Gastrocnemius medialis (tissue), 4 donors: ENCODE measurements at regions not wholly inside any gene's neighbourhood (a gene's known extent, or its start where the extent isn't known, plus 50 kb on each side); places are given as distances from the start of the nearest gene placed in this dataset.

Experiments
- ATAC-seq, 2 donors: fragments of 150-250 bp; one replicate each; pipeline ENCODE4 v1.9.1; 2016
- DNase-seq, 2 donors: peaks; one replicate each; pipeline ENCODE4 v3.0.0-alpha.2; 2019
- H3K27ac ChIP-seq, 4 donors: fragments of 200-600 bp; sonication (generic); 1 replicate in 1 of 4; 2 replicates in 3 of 4; pipeline ENCODE4 v1.5.1; 2016 to 2018; ENCODE audit warnings: mild to moderate bottlenecking in 2 of 4, moderate library complexity in 1 of 4
- H3K27me3 ChIP-seq, 3 donors: fragments of 200-600 bp; sonication (generic) in 2 of 3; 1 replicate in 1 of 3; 2 replicates in 2 of 3; pipeline versions ENCODE4 v1.5.1 to v1.6.0; 2016 to 2019; ENCODE audit warnings: mild to moderate bottlenecking in 1 of 3, moderate library complexity in 1 of 3
- H3K36me3 ChIP-seq, 2 donors: fragments of 200-600 bp; sonication (generic) in 1 of 2; one replicate each; pipeline ENCODE4 v1.5.1; 2017 to 2018
- H3K4me1 ChIP-seq, 2 donors: fragments of 200-600 bp; sonication (generic) in 1 of 2; one replicate each; pipeline ENCODE4 v1.5.1; 2016 to 2017; ENCODE audit warnings: mild to moderate bottlenecking in 2 of 2
- H3K4me3 ChIP-seq, 4 donors: fragments of 200-600 bp; sonication (generic) in 3 of 4; 1 replicate in 1 of 4; 2 replicates in 3 of 4; pipeline ENCODE4 v1.5.1; 2016 to 2019; ENCODE audit warnings: mild to moderate bottlenecking in 2 of 4
- H3K9me3 ChIP-seq, 3 donors: fragments of 200-600 bp; sonication (generic) in 2 of 3; 1 replicate in 1 of 3; 2 replicates in 2 of 3; pipeline ENCODE4 v1.5.1; 2016 to 2019
- POLR2A ChIP-seq, 2 donors: fragments of 450-650 bp; IDR thresholded peaks; one replicate each; pipeline ENCODE4 v1.6.1; 2017; ENCODE audit warnings: antibody characterized with exemption in 2 of 2, mild to moderate bottlenecking in 2 of 2, moderate library complexity in 2 of 2
- in situ Hi-C, 4 donors: fragments of 200-750 bp; cut with MboI; loops; one replicate each; pipeline versions ENCODE4 v1.15.0 to v1.8.0; 2017; ENCODE audit warnings: low sequenced_read_pairs in 4 of 4
- intact Hi-C: fragments of 100-400 bp; cut with DNase I; formaldehyde crosslinking; loops from one replicate; pipeline ENCODE4 v1.15.1; 2023; ENCODE audit warnings: low total_unique reads
- TF ChIP-seq, protein P1 (sequence below), 5 experiments: fragments of 450-650 bp in 3 of 5; fragments of 200-600 bp in 2 of 5; sonication (generic) in 2 of 5; IDR thresholded peaks in 4 of 5; conservative IDR thresholded peaks in 1 of 5; 1 replicate in 4 of 5; 2 replicates in 1 of 5; pipeline ENCODE4 v1.5.1; 2016 to 2019; ENCODE audit warnings: antibody characterized with exemption in 5 of 5, mild to moderate bottlenecking in 3 of 5, moderate library complexity in 3 of 5

DNA sequence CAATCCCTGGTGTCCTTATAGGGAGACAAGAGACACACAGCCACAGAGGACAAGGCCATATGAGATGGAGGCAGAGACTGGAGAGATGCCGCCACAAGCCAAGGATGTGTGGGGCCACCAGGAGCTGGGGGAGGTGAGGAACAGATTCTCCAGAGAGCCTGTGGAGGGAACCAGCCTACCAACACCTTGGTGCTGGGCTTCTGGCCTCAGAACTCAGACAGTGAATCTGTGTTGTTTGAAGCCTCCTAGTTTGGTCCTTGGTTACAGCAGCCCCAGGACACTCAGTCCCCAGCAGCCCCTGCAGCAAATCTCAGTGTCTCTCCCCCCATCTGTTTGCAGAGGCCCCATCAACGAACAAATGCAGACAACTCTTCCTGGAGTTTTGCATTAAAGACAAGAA lies 73.2 kb upstream of the BHLHE23 start:
- H3K27me3 ChIP-seq, result peaks cover 11 to 62% (median 25%) of the 10 kb centered on the region in 3 donors
- no peak overlapping the region for H3K4me3 ChIP-seq
- no peak for TF ChIP-seq POLR2A (IDR thresholded peaks at IDR 0.05)
- TF ChIP-seq, protein P1, sequence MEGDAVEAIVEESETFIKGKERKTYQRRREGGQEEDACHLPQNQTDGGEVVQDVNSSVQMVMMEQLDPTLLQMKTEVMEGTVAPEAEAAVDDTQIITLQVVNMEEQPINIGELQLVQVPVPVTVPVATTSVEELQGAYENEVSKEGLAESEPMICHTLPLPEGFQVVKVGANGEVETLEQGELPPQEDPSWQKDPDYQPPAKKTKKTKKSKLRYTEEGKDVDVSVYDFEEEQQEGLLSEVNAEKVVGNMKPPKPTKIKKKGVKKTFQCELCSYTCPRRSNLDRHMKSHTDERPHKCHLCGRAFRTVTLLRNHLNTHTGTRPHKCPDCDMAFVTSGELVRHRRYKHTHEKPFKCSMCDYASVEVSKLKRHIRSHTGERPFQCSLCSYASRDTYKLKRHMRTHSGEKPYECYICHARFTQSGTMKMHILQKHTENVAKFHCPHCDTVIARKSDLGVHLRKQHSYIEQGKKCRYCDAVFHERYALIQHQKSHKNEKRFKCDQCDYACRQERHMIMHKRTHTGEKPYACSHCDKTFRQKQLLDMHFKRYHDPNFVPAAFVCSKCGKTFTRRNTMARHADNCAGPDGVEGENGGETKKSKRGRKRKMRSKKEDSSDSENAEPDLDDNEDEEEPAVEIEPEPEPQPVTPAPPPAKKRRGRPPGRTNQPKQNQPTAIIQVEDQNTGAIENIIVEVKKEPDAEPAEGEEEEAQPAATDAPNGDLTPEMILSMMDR (IDR thresholded peaks at IDR 0.05 in 4 of 5, conservative IDR thresholded peaks at IDR 0.05 in 1 of 5), result no peak
- H3K9me3 ChIP-seq, result peaks cover 0 to 15% (median 8%) of the 10 kb centered on the region in 3 donors
- in situ Hi-C loops, result no loop called here
- H3K4me1 ChIP-seq, result no peaks in the 10 kb centered on the region
- H3K27ac ChIP-seq, result no peak overlapping the region
- ATAC-seq (no peak), DNase-seq (no peak)
- intact Hi-C loops, result no loop called here
- no peaks in the 10 kb centered on the region for H3K36me3 ChIP-seq

DNA sequence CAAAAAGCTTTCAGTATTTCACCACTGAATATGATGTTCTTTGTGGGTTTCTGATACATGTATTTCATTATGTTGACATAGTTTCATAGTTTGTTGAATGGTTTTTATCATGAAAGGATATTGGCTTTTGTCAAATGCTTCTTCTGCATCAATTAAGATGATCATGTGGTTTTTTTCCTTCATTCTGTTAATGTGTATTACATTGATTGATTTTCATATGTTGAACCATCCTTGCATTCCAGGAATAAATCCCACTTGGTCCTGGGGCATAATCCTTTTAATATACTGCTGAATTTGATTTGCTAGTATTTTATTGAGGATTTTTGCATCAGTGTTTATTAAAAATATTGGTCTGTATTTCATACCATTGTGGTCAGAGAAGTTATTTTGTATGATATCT lies 70.9 kb upstream of the BHLHE23 start:
- Histone ChIP-seq H3K36me3 (no peaks in the 10 kb centered on the region), H3K4me1 (no peaks in the 10 kb centered on the region), H3K4me3 (no peak overlapping the region), H3K9me3 (peaks cover 0 to 15% (median 8%) of the 10 kb centered on the region in 3 donors), H3K27ac (no peak overlapping the region), H3K27me3 (peaks cover 20 to 68% (median 23%) of the 10 kb centered on the region in 3 donors)
- in situ Hi-C loops (no loop called here), intact Hi-C loops (no loop called here)
- TF ChIP-seq, protein P1 (IDR thresholded peaks at IDR 0.05 in 4 of 5, conservative IDR thresholded peaks at IDR 0.05 in 1 of 5), result no peak
- TF ChIP-seq POLR2A (IDR thresholded peaks at IDR 0.05), result no peak
- ATAC-seq (no peak), DNase-seq (no peak)

GRCh38 chr20:63076421-63076820 lies 69.7 kb upstream of the BHLHE23 start:
- ATAC-seq (no peak), DNase-seq (no peak)
- intact Hi-C loops (no loop called here), in situ Hi-C loops (no loop called here)
- Histone ChIP-seq H3K36me3 (no peaks in the 10 kb centered on the region), H3K27me3 (peaks cover 28 to 75% (median 30%) of the 10 kb centered on the region in 3 donors), H3K27ac (no peak overlapping the region), H3K9me3 (peaks cover 0 to 15% (median 8%) of the 10 kb centered on the region in 3 donors), H3K4me1 (no peaks in the 10 kb centered on the region), H3K4me3 (no peak overlapping the region)
- no peak for TF ChIP-seq POLR2A (IDR thresholded peaks at IDR 0.05)
- TF ChIP-seq, protein P1 (IDR thresholded peaks at IDR 0.05 in 4 of 5, conservative IDR thresholded peaks at IDR 0.05 in 1 of 5), result no peak

- in situ Hi-C loops, result no loop called here
- H3K9me3 ChIP-seq, result peaks cover 0 to 15% (median 8%) of the 10 kb centered on the region in 3 donors
- H3K36me3 ChIP-seq, result no peaks in the 10 kb centered on the region
- no peaks in the 10 kb centered on the region for H3K4me1 ChIP-seq
- no peak for DNase-seq
- no peak overlapping the region for H3K4me3 ChIP-seq
- intact Hi-C loops, result no loop called here
- no peak for ATAC-seq
- no peak for TF ChIP-seq POLR2A (IDR thresholded peaks at IDR 0.05)
- no peak overlapping the region for H3K27ac ChIP-seq
- H3K27me3 ChIP-seq, result peaks cover 33 to 74% (median 36%) of the 10 kb centered on the region in 3 donors
These were observed 67.9 kb upstream of the BHLHE23 start for GRCh38 chr20:63074631-63075030.

DNA sequence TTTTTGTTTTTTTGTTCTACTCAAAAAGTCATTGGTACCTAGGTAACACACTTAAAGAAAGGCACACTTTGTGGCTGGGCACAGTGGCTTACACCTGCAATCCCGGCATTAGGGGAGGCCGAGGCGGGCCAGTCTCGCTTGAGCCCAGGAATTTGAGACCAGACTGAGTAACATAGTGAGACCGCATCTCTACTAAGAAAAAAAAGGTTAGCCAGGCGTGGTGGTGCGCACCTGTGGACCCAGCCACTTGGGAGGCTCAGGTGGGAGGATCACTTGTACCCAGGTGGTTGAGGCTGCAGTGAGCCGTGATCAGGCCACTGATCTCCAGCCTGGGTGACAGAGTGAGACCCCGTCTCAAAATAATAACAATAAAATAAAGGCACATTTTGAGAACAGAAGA lies 67.4 kb upstream of the BHLHE23 start:
- TF ChIP-seq POLR2A (IDR thresholded peaks at IDR 0.05), result no peak
- TF ChIP-seq, protein P1 (IDR thresholded peaks at IDR 0.05 in 4 of 5, conservative IDR thresholded peaks at IDR 0.05 in 1 of 5), result no peak
- Histone ChIP-seq H3K27me3 (peaks cover 33 to 70% (median 36%) of the 10 kb centered on the region in 3 donors), H3K9me3 (peaks cover 0 to 15% (median 8%) of the 10 kb centered on the region in 3 donors), H3K27ac (no peak overlapping the region), H3K36me3 (no peaks in the 10 kb centered on the region), H3K4me3 (no peak overlapping the region), H3K4me1 (no peaks in the 10 kb centered on the region)
- DNase-seq (no peak), ATAC-seq (no peak)
- in situ Hi-C loops (no loop called here), intact Hi-C loops (no loop called here)
